Prostate gland (tissue), 2 donors: ENCODE measurements at regions not wholly inside any gene's neighbourhood (a gene's known extent, or its start where the extent isn't known, plus 50 kb on each side); places are given as distances from the start of the nearest gene placed in this dataset.

ENCODE experiments used
- CTCF ChIP-seq, 4 experiments: fragments of 200-600 bp in 2 of 4; fragments of 450-650 bp in 2 of 4; sonication (generic) in 2 of 4; IDR thresholded peaks; 1 replicate in 3 of 4; 2 replicates in 1 of 4; pipeline ENCODE4 v1.5.1; 2016 to 2019; ENCODE audit warnings: antibody characterized with exemption in 4 of 4, mild to moderate bottlenecking in 2 of 4, moderate library complexity in 2 of 4
- POLR2AphosphoS5 ChIP-seq: sonication (generic); formaldehyde crosslinking; IDR thresholded peaks from one replicate; pipeline ENCODE4 v1.6.1; 2017; ENCODE audit warnings: antibody characterized with exemption

GRCh38 chr12:89954259-89954658 lies 245.6 kb upstream of the ATP2B1 start:
- no peak for TF ChIP-seq CTCF (IDR thresholded peaks at IDR 0.05)
- TF ChIP-seq POLR2AphosphoS5, result no peak
